ENCODE measurements at regions not wholly inside any gene's neighbourhood (a gene's known extent, or its start where the extent isn't known, plus 50 kb on each side); places are given as distances from the start of the nearest gene placed in this dataset.

- TF ChIP-seq CTCF (conservative IDR thresholded peaks at IDR 0.05; ENCODE audit: low read length) (no peak), EZH2phosphoT487 (IDR thresholded peaks at IDR 0.05; ENCODE audit: borderline replicate concordance, low read depth, low read length) (no peak)
These were observed 428.5 kb downstream of the OCA2 start for GRCh38 chr15:27670486-27671209.
